ENCODE measurements at regions not wholly inside any gene's neighbourhood (a gene's known extent, or its start where the extent isn't known, plus 50 kb on each side); places are given as distances from the start of the nearest gene placed in this dataset.
A peak's percentile ranks its signal among the peaks of the same experiment; 100 is the strongest.

DNA sequence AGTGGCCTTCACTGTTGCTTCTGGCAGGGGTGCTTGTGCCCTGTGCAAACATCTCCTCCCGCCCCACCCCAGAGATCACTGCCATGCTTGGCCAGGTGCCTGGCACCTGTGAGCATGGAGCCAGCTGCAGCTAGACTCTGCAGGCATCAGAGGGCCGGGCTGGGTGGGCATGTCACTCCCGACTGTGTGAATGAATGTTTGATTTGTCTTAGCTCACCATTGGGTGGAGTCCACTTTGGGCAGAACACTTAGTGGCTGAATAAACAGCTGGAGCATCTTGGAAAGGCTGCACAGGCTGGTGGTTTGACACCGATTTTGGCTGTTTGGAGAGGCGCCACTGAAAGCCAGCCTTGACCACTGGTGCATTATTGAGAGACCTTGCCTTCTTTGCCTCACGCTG is 267.3 kb downstream of the DLEU7 start:
- no peak for DNase-seq (ENCODE audit: low read depth)

DNA sequence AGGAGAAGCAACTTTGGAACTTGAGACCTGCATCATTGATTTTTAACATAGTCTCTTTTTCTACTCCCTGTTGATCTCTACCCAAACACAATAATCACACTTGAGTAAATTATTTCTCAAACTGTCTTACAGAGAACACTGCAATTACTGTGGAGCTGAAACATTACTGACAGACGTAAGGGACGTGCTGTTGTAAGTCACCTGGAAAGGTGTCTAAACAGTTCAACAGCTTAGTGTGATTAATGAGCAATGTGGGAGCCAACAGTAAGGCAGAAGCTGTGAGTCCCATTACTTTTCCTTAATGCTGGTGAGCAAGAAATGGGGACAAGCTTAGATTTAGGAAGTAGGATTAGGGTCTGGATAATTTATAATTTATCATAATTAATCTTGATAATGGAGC is 265.7 kb downstream of the DLEU7 start:
- DNase-seq (ENCODE audit: low read depth): no peak

DNA sequence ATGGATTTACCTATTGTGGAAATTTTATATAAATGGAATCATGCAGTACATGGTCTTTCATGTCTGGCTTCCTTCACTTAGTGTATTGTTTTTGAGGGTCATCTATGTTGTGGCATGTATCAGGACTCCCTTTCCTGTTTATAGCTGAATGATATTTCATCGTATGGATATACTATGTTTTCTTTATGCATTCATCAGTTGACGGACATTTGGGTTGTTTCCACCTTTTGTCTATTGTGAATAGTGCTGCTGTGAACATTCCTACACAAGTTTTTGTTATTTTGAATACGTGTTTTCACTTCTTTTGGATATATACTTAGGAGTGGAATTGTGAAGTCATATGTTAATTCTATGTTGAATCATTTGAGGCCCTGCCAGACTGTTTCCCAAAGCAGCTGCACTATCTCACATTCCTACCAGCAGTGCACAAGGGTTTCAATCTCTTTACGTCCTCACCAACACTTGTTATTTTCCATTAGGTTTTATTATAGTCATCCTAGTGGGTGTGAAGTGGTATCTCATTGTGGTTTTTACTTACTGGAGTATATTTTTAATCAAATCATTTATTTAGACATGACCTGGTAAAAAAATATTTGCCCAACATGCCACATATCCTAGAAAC is 262.7 kb downstream of the DLEU7 start:
- peak; percentile 15 for DNase-seq (ENCODE audit: low read depth)

DNA sequence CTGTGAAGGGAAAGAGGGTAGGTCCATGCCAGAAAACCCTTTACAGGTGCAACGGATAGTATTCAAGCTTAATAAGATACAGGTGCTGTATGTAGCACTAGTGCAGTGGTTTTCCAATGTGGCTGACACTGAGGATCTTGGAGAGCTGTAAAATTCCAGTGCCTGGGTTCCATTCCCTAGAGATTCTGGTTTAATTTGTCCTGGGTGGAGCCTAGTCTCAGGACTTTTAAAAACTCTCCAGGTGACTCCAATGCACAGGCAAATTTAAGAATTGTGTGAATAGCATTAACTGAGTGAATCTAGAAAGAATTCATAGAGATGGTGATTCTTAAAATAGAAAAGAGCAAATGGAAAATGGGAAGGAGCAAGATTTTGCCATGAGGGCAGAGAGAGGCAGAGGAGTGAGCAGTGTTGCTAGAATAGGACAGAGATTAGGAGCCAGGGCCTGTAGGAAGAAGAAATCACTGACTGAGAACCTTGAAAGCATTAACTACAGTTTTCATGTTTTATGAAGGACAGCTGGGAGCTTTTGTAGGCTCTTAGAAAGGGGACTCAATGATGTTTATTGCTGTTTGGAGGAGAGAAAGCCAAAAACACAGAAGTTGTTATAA is 261.8 kb downstream of the DLEU7 start:
- DNase-seq (ENCODE audit: low read depth): no peak

DNA sequence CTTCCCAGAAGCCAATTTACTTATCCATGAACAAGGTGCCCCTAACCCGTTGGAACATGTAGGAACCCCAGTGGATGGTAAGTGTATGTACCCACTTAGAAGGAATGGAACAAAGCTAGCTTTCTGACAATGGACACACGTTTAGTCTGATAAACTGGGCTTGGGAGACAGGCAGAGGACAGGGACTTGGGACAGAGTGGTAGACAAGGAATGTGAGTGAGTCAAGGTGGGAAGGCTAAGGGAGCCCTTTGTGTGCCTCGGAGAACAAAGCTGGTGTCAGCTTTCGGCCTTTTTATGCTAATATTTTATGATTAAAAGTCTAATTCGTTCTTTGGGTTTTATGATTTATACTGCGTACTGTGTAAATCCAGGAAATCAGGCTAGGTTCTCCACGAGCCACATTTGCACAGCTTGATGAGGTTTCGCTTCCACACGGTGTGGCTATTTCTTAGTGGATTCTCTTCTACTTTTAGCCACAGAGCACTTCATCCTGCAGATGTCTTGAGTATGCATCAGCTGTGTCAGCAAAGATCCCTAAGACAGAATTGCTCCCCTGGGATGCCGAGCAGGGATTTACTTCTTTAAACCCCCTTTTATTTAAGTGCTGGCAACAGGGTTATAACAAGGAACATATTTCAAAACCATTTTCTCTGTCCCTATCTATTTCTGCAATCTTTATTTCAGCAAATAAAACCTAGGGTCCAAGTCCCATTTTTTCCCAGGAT is 258.5 kb downstream of the DLEU7 start:
- DNase-seq (ENCODE audit: low read depth): no peak

DNA sequence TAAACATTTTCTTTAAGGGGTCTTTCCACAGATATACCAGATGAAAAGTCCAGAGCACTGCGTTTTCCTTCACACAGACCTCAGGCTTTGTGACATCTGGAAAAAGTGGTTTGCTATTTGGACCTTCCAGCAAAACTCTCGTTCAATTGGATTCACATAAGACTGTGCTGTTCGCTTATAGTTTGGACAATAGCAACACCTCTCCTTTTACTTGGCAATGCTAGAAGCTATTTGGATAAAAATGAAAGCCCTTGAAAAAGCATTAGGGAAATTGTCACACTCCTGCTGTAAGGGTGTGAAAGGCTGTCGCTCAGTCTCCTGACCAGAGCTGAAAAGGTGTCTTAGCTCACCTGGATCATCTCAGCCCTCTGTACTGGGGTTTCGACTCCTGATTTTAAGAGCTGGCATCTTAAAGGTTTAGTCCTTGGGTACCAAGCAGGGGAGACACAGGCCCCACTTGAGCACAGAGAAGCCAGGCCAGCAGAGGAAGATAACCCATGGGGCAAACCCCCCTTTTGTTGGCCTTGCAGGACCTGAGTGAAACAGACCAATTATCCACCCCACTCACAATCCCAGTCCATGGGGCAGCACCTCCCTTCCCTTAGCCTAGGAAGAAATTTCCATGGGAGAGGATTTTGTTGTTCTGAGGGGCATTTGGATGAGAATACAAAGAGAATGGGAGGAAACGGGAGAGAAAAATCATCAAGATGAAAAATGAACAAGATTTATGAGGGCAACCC is 257.6 kb downstream of the DLEU7 start:
- no peak for DNase-seq (ENCODE audit: low read depth)

DNA sequence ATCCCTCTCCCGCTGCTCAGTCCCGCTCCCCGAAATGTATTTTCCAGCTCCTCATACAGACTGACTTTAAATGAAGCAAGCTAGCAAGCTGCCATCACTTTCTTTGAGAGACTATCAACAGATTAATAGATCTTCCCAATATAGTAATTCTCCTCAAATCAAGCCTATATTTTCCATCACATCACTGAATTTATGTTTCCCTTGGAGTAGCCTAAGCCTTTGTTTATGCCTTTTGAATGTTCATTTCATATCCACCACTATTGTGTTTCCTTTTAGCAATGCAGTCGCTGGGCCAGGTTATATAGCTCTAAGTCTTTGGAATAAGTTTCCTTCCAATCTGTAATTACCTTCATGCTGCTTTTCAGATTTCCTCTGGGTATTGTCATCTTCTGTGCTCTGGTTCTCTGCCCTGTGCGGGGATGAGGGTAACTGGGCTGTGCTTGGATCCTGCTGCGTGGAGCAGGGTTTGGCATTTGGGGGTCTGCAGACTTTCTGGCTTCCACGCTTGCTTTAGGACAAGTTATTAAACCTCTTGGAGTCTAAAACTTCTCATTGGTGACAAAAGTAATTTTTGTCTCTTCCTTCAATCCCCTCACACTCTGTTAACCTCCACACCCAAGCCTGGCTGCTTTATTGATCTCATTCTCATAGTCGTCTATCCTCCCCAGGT is 256.9 kb downstream of the DLEU7 start:
- DNase-seq (ENCODE audit: low read depth): no peak

DNA sequence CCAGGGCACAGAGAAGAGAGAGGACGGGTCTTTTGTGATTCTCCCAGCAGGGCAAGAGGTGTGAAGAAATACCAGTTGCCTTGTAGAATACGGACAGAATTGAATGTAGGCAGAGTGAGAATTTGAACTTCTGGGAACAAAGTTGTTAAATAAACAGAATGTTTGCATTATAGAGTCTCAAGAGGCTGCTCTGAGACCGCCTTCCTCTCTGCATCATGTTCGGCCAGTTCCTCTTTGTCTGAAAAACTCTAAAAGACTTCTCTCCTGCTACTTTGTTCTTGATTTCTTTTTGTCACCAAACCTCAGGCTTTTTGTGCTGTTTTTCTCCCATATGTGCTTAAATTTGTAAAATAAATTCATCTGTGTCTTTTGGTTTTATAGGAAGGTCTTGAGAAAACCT is 256.4 kb downstream of the DLEU7 start:
- no peak for DNase-seq (ENCODE audit: low read depth)

DNA sequence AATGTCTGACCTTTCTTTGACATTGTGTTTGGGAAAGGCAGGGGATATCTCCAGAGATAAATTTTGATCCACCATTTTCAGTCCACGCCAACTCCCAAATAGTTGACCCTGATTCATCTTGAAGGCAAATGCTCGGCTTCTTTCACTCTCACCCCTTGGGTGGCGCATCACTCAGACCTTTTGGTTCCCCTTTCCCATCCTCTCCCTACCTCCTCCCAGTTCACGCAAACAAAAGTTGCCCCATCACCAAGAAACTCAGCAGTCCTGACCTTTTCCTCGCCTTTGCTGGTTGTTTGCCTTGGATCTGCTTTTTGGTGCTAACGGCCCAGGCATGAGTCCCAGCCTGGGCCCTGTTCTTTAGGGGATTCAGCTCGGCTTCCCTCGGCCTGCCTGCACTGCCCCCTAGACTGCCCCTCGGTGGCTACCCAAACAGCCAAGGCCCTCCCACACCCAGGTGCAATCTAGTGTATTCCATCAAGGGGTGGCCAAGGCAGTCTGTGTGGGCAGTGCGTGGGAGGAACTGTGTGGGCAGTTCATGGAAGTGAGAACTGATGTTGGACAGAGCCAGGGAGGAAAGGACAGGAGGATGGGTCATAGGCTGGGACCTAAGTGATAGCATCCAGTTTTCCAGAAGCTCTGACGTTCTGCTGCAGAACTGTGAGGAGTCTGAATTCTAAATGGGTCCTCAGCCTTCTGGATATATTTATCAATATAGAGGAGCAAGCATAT is 255.7 kb downstream of the DLEU7 start:
- DNase-seq (ENCODE audit: low read depth): no peak

DNA sequence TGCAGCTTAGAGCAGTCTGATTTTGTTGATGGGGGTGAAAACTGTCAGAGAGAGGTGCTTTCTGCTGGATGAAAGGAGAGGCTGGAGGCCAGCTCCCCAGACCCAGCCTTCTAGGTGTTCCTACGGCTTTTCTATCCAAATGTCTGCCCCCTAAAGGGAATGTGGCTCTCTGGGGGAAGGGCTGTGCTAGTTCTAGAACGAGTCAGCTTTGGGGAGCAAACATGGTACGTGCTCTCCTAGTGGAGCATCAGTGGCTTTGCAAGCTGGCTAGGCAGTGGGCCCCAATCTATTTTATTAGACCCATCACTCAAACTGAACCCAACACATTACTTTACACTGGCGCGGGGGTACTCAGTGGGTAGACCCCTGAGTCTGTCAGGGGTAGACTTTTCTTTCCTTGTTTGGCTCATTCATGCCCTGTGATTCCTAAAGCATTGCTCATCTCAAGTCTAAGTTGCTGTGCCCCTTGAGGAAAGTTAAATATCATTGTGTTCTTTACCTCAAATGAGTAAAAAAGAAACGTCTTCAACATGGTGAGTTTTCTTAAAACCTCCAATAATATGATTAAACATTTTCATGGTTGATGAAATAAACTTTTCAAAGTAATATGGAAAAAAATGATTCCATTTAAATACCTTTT is 254.9 kb downstream of the DLEU7 start:
- peak; percentile 33 for DNase-seq (ENCODE audit: low read depth)

DNA sequence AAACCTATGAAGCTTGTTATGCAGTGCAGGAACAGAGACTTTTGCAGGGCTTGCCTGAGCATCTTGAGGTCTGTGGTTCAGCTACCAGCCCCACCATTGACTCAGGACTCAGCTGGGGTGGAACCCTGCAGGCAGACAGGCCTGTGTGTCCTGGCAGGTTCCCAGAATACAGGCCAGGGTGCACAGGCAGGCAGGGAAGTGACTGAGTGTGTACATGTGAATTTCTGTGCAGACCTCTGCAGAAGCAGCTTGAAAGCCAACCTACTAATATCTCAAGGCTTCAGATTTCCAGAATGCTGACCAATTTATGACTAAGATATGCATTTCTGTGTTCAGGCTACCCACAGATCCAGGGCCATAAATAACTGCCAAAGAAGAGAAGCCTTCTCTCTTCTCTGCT is 254.4 kb downstream of the DLEU7 start:
- DNase-seq (ENCODE audit: low read depth): peak; percentile 90

DNA sequence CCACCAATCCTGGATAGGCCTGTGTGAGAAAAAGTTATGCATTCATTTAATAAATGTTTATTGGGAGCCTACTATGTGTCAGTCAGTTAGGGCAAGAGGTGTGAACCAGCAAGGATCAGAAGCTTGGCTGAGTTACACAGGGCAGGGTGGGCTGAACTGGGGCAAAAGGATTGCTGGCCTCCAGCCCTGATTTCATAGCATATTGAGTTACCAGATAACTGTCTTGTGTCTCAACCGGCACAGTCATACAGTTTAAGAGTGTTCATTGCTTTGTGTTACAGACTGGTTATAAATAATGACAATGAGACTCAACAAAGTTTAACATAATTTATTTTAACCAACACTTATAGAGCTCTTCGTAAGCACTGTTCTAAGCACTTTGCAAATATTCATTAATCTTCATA is 253.8 kb downstream of the DLEU7 start:
- DNase-seq (ENCODE audit: low read depth): peak; percentile 91

DNA sequence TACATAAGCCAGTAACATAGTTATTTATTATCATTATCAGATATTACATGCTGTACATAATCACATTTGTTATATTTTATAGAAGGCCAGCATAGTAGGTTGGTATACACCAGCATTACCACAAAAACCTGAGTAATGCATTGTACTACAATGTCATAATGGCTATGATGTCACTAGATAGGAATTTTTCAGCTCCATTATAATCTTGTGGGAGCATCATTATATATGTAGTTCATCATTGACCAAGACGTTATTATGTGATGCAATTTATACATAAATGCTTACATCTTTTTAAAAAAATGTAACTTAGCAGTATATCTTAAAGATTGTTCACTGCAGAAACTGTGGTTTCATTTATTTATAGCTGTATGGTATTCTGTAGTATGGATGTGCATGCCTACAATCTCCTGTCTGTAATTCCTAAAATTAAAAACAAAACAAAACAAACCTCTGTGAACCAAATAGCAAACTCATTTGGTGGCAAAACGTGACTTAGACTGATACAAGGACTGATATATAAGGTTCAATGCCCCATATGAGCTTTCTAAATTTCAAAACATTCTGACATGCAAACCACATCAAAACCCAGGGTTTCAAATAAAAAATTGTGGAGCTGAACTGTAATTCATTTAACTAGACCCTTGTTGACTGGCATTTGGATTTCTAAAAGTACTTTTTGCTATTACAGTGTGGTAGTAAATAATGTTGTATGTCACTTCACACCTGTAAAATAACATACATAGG is 250.9 kb downstream of the DLEU7 start:
- DNase-seq (ENCODE audit: low read depth): peak; percentile 94

DNA sequence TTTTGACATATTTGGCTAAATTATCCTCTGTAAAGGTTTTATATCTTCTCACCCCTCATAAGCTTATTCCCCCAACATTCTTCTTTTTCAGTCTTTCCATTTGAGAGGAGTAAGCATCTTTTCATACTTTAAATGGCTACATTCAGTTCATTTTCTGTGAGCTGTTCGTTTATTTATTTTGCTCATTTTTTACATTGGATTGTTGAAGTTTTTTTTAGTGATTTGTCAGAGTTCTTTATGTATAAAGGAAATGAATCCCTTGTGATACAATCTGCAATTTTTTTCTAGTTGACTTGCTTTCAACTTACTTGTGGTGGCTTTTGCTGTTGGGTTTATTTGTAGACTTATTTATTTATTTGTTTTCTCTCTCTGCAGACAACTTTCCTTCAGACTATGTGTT is 250.3 kb downstream of the DLEU7 start:
- peak; percentile 42 for DNase-seq (ENCODE audit: low read depth)

DNA sequence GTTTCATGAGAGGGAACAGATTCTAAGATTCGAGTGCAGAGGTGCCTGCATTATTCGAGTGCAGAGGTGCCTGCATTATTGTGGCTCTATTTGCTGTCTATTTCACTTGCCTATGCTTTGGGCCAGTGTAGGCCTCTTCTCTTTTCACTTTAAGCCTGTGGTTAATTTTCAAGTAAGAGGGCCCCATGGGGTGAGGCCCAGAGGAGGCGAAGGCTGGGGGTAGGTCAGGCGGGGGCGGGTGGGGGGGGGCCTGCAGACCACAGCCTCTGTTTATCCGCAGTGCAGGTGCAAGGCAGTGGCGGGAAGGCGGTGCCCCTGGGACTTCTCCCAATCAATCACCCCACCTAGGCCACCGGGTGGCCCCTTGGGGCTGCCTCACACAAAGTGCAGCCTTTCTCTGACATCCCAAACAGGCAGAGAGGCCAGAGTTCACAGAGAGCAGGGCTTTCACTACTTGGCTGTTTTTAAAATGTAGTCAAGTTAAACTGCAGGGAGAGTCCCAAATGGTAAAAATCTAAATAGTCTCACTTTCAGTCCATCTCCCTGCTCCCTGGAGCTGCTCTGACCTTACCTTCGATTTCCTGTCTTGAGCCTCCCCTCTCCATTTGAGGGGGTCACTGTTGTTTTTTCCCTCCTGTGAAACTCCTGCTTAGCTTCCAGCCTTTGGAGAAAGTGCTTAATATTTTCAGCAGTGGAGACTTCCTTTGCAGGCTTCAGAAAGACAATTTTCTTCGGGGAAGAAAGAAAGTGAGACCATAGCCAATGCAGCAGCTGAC is 249.0 kb downstream of the DLEU7 start:
- DNase-seq (ENCODE audit: low read depth): no peak

DNA sequence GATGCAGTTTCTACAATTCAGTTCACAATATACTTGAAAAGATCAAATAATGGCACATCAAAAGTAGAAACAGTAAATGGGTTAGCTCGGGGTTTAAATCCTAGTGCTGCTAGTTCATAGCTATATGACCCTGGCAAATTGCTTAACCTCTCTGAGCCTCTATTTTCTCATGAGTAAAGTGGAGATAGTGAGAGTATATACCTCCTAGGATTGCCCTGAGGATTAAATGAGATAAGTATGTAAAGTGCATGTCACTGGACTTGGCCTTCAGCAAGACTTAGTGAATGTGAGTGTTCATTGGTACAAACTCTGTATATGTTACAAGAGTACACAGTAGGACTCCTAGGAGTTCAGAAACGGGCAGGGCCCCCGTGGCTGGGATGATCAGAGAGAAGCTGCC is 248.3 kb downstream of the DLEU7 start:
- no peak for DNase-seq (ENCODE audit: low read depth)

DNA sequence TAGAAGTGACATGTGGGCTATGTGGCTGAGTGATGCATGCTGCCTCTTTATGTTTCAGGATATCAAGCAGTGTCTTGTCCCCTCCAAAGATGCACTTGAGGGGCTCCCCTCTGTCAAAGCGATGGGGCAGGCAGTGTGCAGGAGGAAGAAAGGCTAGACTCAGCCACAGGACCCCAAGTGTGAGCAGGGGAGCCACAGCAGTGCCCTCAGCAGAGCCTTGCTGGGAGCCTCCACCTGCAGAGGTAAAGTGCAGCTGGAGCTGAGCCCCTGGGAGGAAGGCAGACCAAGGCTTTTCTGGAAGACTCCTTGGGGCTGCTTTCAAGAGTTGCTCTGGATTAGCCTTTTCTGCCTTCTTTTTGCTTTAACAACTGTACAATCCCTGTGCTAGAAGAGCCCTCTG is 247.3 kb downstream of the DLEU7 start:
- DNase-seq (ENCODE audit: low read depth): no peak

DNA sequence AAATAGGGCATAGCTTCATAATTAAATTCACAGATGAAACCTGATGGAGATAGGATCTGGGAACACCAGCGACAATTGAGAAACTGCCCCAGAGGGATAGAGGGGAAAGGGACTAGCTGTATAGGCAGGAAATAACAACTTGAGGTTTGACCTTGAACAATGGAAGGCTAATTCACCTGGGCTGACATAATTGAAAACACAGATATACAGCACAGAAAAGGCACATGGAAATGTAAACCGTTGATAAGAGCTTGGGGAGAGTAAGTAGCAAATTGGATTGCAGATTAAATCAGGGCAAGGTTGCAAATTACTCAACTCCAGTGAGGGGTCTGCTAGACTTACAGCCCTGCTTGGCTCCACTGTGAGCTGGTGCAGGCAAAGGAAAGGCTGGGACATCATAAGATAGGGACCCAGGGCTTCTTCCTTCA is 246.7 kb downstream of the DLEU7 start:
- no peak for DNase-seq (ENCODE audit: low read depth)

DNA sequence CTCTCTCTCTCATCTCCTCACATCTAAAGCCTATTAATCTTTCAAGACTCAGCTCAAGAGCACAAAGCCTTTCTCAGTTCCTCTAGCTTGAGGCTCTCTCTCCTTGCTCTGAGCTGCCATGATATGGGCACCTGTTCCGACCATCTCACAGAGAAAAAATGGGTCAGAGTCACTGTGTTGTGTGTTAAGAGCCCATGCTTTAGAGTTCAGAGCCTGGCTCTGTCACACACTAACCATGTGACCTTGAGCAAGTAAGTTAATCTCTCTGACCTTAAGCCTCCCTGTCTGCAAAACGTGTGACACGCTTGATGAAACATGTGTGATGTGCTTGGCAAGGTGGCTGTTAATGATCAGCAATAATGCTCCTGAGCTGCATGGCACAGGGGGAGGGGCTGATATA is 245.2 kb downstream of the DLEU7 start:
- no peak for DNase-seq (ENCODE audit: low read depth)

DNA sequence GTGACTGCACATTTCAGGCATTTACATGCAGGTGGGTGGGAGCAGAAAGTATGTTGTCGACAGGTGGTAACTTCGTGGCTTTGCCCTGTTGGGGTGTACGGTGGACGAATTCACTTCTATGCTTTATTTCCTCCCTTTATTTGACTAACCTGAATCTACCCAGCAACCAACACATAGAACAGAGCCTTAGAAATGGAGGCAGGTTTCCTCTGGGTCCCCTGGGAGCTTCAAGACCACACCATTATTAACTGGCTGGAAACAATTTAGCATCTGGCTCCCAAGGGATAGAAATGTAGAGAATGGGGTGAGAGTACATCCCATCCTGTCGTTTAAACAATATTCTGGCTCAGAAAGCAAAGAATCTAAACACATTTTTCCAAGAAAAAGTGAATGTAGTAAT is 244.4 kb downstream of the DLEU7 start:
- no peak for DNase-seq (ENCODE audit: low read depth)

All from ELR (cell line).